GM12864 (cell line): ENCODE measurements at regions not wholly inside any gene's neighbourhood (a gene's known extent, or its start where the extent isn't known, plus 50 kb on each side); places are given as distances from the start of the nearest gene placed in this dataset.

Experiments used
- DNase-seq: peaks from one replicate; pipeline ENCODE4 v3.0.0-alpha.2; 2011; ENCODE audit warnings: low read depth
- H3K4me3 ChIP-seq: 2 replicates; pipeline ENCODE4 v1.5.1; 2011; ENCODE audit warnings: mild to moderate bottlenecking, low read depth, low read length, control low read depth
- TF ChIP-seq, protein P1 (sequence below): IDR thresholded peaks from 2 replicates; pipeline ENCODE4 v1.5.1; 2011; ENCODE audit warnings: low read depth, mild to moderate bottlenecking, moderate library complexity, low read length, control low read depth, inconsistent platforms; ENCODE audit errors: missing control alignments

DNA sequence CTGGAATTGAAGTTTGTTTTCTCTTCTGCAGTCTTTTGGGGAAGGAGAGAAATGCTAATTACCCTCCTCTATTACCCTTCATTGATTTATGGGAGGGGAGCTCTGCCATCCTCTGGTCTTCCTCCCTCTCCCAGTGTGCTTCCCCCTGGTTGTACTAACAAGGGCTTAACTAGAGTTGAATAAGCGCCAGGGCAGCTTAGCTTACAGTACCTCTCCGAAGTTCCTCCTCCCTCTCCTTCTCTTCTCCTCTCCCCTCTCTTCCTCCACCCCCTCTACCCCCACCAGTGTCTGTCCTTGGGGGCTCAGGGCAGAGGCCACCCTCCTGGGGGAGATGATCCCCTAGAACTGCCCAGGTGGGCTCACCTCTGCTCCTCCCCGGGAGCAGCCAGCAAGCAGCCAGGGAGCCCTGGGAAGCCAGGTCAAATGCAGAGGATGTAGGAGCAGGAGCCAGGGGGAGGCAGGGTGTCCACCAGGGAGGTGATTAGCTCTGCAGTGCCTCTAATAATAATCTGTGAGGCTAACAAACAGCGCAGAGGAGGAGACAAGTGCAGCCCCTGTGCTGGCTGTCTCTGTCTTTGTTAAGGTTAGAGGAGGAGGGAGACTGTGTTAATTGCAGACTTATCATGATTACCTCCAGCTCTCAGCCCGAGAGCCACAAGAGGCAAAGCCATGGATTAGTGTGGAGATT is 191.6 kb upstream of the CADM1 start:
- TF ChIP-seq, protein P1, sequence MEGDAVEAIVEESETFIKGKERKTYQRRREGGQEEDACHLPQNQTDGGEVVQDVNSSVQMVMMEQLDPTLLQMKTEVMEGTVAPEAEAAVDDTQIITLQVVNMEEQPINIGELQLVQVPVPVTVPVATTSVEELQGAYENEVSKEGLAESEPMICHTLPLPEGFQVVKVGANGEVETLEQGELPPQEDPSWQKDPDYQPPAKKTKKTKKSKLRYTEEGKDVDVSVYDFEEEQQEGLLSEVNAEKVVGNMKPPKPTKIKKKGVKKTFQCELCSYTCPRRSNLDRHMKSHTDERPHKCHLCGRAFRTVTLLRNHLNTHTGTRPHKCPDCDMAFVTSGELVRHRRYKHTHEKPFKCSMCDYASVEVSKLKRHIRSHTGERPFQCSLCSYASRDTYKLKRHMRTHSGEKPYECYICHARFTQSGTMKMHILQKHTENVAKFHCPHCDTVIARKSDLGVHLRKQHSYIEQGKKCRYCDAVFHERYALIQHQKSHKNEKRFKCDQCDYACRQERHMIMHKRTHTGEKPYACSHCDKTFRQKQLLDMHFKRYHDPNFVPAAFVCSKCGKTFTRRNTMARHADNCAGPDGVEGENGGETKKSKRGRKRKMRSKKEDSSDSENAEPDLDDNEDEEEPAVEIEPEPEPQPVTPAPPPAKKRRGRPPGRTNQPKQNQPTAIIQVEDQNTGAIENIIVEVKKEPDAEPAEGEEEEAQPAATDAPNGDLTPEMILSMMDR: no peak
- DNase-seq: no peak
- H3K4me3 ChIP-seq: no peak overlapping the region

DNA sequence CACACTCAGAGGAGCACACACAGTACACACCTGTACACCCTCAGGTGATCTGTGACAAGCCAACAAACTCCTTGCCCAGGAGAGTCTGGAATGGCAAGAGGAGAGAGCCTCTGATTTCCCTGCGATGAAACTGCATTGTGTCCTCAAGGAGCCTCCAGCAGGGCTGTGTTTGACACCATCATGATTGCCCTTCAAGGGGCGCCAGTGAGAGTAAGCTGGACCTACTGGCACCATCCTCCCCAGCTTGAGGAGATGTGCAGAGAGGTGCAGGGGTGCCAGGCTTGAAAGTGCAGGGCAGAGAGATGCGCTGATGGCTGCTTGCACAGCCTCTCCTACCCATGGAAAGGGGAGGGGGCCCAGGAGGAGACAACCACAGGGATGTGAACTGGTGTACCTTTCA is 188.8 kb upstream of the CADM1 start:
- TF ChIP-seq, protein P1: no peak
- DNase-seq: no peak
- no peak overlapping the region for H3K4me3 ChIP-seq

DNA sequence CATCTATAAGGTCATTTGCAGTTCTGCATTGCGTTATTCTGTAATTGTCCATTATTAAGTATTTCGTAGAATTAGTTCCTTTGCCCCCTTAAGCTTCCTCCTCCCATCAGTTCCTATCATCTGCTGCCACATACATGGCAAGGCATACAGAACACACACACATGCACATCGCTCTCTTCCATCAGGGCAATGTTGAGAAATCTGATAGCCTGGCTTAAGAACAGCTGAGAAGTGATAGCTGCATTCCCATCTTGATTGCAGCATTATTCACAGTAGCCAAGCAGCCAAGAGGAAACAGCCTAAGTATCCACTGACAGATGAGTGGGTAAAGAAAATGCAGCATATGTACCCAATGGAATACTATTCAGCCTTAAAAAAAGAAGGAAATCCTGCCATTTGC is 186.8 kb upstream of the CADM1 start:
- no peak for DNase-seq
- TF ChIP-seq, protein P1: no peak
- no peak overlapping the region for H3K4me3 ChIP-seq

DNA sequence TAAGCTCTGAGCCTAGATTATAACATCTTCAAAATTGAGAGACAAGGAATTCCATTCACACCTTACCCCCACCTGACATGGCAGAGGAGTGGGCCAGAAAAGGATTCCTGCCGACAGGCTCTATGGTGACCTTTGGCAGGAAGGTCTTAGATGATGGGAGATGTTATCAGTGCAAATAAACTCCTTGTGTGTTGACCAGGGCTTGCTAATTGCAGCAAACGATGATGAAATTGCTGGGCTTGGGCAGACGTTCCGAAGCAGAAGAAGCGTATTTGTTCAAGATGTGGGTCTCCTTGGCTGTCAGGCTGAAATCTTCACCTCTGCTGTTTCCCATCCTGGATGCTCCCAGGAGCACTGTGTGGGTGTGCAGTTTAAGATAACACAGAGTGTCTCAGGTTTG is 183.7 kb upstream of the CADM1 start:
- DNase-seq: no peak
- no peak overlapping the region for H3K4me3 ChIP-seq
- TF ChIP-seq, protein P1: no peak

DNA sequence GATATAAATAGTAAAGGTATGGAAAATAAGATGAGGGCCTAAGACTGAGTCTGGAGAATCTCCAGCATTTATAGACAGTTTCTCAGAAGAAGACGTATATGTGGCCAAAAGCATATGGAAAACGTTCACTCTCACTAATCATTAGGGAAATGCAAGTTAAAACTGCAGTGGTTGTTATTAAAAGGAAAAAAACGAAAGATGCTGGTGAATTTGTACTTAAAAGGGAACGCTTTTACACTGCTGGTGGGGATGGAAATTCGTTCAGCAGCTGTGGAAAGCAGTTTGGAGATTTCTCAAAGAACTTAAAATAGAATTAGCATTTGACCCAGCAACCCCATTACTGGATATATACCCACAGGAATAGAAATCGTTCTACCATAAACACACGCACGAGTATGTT is 180.5 kb upstream of the CADM1 start:
- DNase-seq: no peak
- H3K4me3 ChIP-seq: no peak overlapping the region
- TF ChIP-seq, protein P1: no peak

DNA sequence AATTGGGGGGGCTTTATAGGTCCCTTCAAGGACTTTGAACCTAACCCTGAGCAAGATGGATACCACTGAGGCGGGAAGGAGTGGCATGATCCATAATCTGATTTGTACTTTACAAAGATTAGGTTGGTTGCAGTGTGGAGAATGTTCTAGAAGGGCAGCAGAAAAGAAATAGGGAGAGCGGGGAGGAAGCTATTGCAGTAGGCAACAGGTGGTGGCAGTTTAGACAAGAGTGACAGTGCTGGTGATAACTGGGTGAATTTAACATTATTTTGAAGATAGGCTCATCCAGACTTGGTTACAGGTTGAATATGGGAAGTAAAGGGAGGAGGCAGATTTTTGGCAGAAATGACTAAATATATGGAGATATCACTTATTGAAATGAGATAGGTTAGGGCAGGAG is 179.9 kb upstream of the CADM1 start:
- DNase-seq: no peak
- H3K4me3 ChIP-seq: no peak overlapping the region
- TF ChIP-seq, protein P1: no peak

DNA sequence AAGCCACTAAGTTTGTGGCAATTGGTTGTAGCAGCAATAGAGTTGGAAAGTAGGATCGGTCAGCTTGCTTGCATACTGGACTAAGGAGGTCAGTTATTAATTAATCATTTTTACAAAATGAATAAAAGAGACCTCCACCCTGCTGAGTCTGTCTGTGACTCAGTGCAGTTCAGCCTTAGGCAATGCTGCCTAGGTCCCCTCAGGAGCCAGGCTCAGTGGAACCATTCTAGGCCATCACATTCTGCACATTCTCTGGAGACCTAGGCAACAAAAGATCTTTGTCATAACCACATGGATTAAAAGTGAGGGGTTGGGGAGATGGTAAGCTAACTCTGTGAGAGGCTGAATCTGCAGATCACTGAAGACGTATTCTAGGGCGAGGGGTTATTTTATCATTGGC is 178.7 kb upstream of the CADM1 start:
- TF ChIP-seq, protein P1: no peak
- no peak overlapping the region for H3K4me3 ChIP-seq
- DNase-seq: no peak
